SK-N-SH (cell line): ENCODE measurements at regions not wholly inside any gene's neighbourhood (a gene's known extent, or its start where the extent isn't known, plus 50 kb on each side); places are given as distances from the start of the nearest gene placed in this dataset.

ENCODE experiments used
- CTCF ChIA-PET: fragments of 300-600, 350-600 bp; formaldehyde crosslinking; extraction: SDS; loops from one replicate; lab custom pipeline; 2021; lab: Yijun Ruan, JAX
- POLR2A ChIA-PET: fragments of 350-600 bp; sonication (Branson Sonifier 250); formaldehyde crosslinking; extraction: SDS; loops from one replicate; lab custom pipeline; 2020; ENCODE audit warnings: antibody characterized with exemption, inconsistent platforms; lab: Yijun Ruan, JAX
- DNase-seq: peaks from one replicate; pipeline ENCODE4 v3.0.0; 2012
- H2AFZ ChIP-seq: fragments of 200-600 bp; sonication (generic); 2 replicates; pipeline ENCODE4 v1.8.1; 2016; ENCODE audit warnings: antibody characterized with exemption, mild to moderate bottlenecking, low read depth
- H3F3A ChIP-seq: fragments of 200-600 bp; sonication (generic); replicated peaks from 2 replicates; pipeline ENCODE3; 2016; ENCODE audit warnings: antibody characterized with exemption, mild to moderate bottlenecking; ENCODE audit not compliant: insufficient read depth
- H3K27ac ChIP-seq, 2 experiments: fragments of 200-500 bp in 1 of 2; fragments of 200-600 bp in 1 of 2; sonication (Bioruptor generic) in 1 of 2; sonication (generic), shearing (Covaris generic) in 1 of 2; 2 replicates each; pipeline versions ENCODE4 v1.5.1 to v1.6.1; 2014 to 2016; ENCODE audit warnings: low read depth in 2 of 2, inconsistent platforms in 1 of 2, low read length in 1 of 2, mild to moderate bottlenecking in 1 of 2, mixed read lengths in 1 of 2
- H3K27me3 ChIP-seq: fragments of 200-600 bp; sonication (generic), shearing (Covaris generic); 2 replicates; pipeline ENCODE4 v1.6.1; 2016; ENCODE audit warnings: mixed run types; ENCODE audit not compliant: insufficient read depth
- H3K36me3 ChIP-seq, 2 experiments: fragments of 200-500 bp in 1 of 2; fragments of 200-600 bp in 1 of 2; sonication (Bioruptor generic) in 1 of 2; sonication (generic) in 1 of 2; replicated peaks in 1 of 2; 2 replicates each; pipeline versions ENCODE3 to v1.5.1; 2014 to 2016; ENCODE audit warnings: low read length in 1 of 2, mild to moderate bottlenecking in 1 of 2; ENCODE audit not compliant: insufficient read depth in 2 of 2, control insufficient read depth in 1 of 2
- H3K4me1 ChIP-seq, 2 experiments: fragments of 200-500 bp in 1 of 2; fragments of 200-600 bp in 1 of 2; sonication (Bioruptor generic) in 1 of 2; sonication (generic), shearing (Covaris generic) in 1 of 2; 2 replicates each; pipeline versions ENCODE4 v1.5.1 to v1.6.1; 2014 to 2016; ENCODE audit warnings: low read depth in 1 of 2, low read length in 1 of 2, mixed run types in 1 of 2; ENCODE audit not compliant: insufficient read depth in 2 of 2, control insufficient read depth in 1 of 2
- H3K4me2 ChIP-seq: fragments of 200-600 bp; sonication (generic), shearing (Covaris generic); 2 replicates; pipeline ENCODE4 v1.6.1; 2017; ENCODE audit warnings: mixed run types
- H3K4me3 ChIP-seq, 2 experiments: fragments of 200-500 bp in 1 of 2; fragments of 200-600 bp in 1 of 2; sonication (Bioruptor generic) in 1 of 2; sonication (generic), shearing (Covaris generic) in 1 of 2; 2 replicates each; pipeline versions ENCODE4 v1.5.1 to v1.8.1; 2014 to 2016; ENCODE audit warnings: low read depth in 2 of 2, inconsistent platforms in 1 of 2, low read length in 1 of 2, mild to moderate bottlenecking in 1 of 2, mixed read lengths in 1 of 2, moderate library complexity in 1 of 2
- H3K79me2 ChIP-seq: fragments of 200-600 bp; sonication (generic); 2 replicates; pipeline ENCODE4 v1.8.1; 2017; ENCODE audit warnings: mild to moderate bottlenecking; ENCODE audit not compliant: insufficient read depth
- H3K9ac ChIP-seq: fragments of 200-600 bp; sonication (generic); 2 replicates; pipeline ENCODE4 v1.6.1; 2017; ENCODE audit warnings: mixed run types
- H3K9me2 ChIP-seq: fragments of 200-600 bp; sonication (generic); 2 replicates; pipeline ENCODE4 v1.6.1; 2017; ENCODE audit warnings: mixed run types
- H3K9me3 ChIP-seq: fragments of 200-600 bp; sonication (generic); 2 replicates; pipeline ENCODE4 v1.6.1; 2017; ENCODE audit warnings: mixed run types, mild to moderate bottlenecking, moderate library complexity
- H4K20me1 ChIP-seq: fragments of 200-600 bp; sonication (generic); 2 replicates; pipeline ENCODE4 v1.6.1; 2017; ENCODE audit warnings: mild to moderate bottlenecking, mixed run types; ENCODE audit not compliant: insufficient read depth
- CHD2 ChIP-seq: fragments of 150-350 bp; IDR thresholded peaks from 2 replicates; pipeline ENCODE4 v1.6.1; 2018; ENCODE audit warnings: low read length; ENCODE audit not compliant: partially characterized antibody
- EP300 ChIP-seq, 2 experiments: IDR thresholded peaks; 2 replicates each; pipeline versions ENCODE4 v1.4.0 to v1.6.1; 2012; ENCODE audit warnings: borderline replicate concordance in 1 of 2, low read depth in 1 of 2, low read length in 1 of 2
- EZH2phosphoT487 ChIP-seq: fragments of 200-600 bp; sonication (generic); IDR thresholded peaks from 2 replicates; pipeline ENCODE4 v1.6.1; 2017; ENCODE audit warnings: low read depth, mixed run types, mild to moderate bottlenecking, antibody characterized with exemption, moderate library complexity, borderline replicate concordance
- MXI1 ChIP-seq: IDR thresholded peaks from 2 replicates; pipeline ENCODE4 v1.6.1; 2012; ENCODE audit warnings: mild to moderate bottlenecking, low read depth, low read length, improper control_type of control experiment
- NFIC ChIP-seq: IDR thresholded peaks from 2 replicates; pipeline ENCODE4 v1.4.0; 2012; ENCODE audit warnings: borderline replicate concordance
- RXRA ChIP-seq: IDR thresholded peaks from 2 replicates; pipeline ENCODE4 v1.4.0; 2012; ENCODE audit warnings: low read depth, mild to moderate bottlenecking, borderline replicate concordance
- TAF1 ChIP-seq: IDR thresholded peaks from 2 replicates; pipeline ENCODE4 v1.6.1; 2012; ENCODE audit warnings: low read depth, mild to moderate bottlenecking, low read length, moderate library complexity, borderline replicate concordance
- WGBS: methylation state at CpG from one replicate; pipeline ENCODE4 v1.1.6; 2017; ENCODE audit warnings: low lambda C conversion rate; 5-methylcytosine and 5-hydroxymethylcytosine counted together
- TF ChIP-seq, protein P1 (sequence below): IDR thresholded peaks from 2 replicates; pipeline ENCODE4 v1.4.0; 2012; ENCODE audit warnings: low read depth, borderline replicate concordance
- TF ChIP-seq, protein P2 (sequence below): fragments of 200-600 bp; sonication (generic); IDR thresholded peaks from 2 replicates; pipeline ENCODE4 v1.6.1; 2017; ENCODE audit warnings: antibody characterized with exemption, mild to moderate bottlenecking, moderate library complexity
- TF ChIP-seq, protein P3 (sequence below): fragments of 150-350 bp; IDR thresholded peaks from 2 replicates; pipeline ENCODE4 v1.6.1; 2016; ENCODE audit warnings: mild to moderate bottlenecking, low read depth, low read length

DNA sequence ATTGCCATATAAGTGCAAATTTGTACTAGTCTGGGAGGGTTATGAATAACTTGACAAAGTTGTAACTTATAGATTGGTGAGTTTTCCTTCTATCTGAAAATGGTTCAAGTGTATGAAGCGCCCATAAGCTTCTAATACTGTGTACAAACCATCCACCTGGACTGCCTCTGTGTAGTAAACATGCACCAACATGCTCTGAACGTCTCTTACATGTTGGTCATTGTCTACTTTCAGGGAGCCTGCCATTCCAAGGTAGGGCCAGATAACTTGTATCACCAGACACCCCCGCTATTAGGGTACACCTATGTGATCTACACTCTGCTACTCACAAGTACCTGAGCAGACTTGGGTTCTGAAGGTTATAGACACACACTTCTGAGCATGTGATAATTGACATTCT is 735.5 kb upstream of the API5 start:
- 5% methylated on average over 3 of the region's 3 CpGs for WGBS
- H3K27me3 ChIP-seq, result no peaks in the 10 kb centered on the region
- peaks cover 3% of the 10 kb centered on the region; the same call in 1 of the 2 replicates for H3K9me3 ChIP-seq
- no peaks in the 10 kb centered on the region for H3F3A ChIP-seq
- H3K79me2 ChIP-seq, result no peaks in the 10 kb centered on the region
- ChIA-PET POLR2A (no interaction called here), CTCF (no interaction called here)
- H3K4me1 ChIP-seq, result no peaks in the 10 kb centered on the region; a peak in 1 of 4 replicates
- H3K9me2 ChIP-seq, result no peaks in the 10 kb centered on the region
- no peak overlapping the region for H3K9ac ChIP-seq
- H3K36me3 ChIP-seq, result no peaks in the 10 kb centered on the region
- H4K20me1 ChIP-seq, result 0 out of 2 replicates have a peak, but pooled peaks cover 2% of the 10 kb centered on the region
- no peak for DNase-seq
- no peak overlapping the region for H3K27ac ChIP-seq
- H2AFZ ChIP-seq, result no peak overlapping the region
- TF ChIP-seq RXRA (no peak), TAF1 (no peak), EP300 (IDR thresholded peaks at IDR 0.05; ENCODE audit: borderline replicate concordance in 1 of 2, low read depth in 1 of 2, low read length in 1 of 2) (no peak), MXI1 (no peak), CHD2 (no peak), NFIC (no peak)
- TF ChIP-seq, protein P1, sequence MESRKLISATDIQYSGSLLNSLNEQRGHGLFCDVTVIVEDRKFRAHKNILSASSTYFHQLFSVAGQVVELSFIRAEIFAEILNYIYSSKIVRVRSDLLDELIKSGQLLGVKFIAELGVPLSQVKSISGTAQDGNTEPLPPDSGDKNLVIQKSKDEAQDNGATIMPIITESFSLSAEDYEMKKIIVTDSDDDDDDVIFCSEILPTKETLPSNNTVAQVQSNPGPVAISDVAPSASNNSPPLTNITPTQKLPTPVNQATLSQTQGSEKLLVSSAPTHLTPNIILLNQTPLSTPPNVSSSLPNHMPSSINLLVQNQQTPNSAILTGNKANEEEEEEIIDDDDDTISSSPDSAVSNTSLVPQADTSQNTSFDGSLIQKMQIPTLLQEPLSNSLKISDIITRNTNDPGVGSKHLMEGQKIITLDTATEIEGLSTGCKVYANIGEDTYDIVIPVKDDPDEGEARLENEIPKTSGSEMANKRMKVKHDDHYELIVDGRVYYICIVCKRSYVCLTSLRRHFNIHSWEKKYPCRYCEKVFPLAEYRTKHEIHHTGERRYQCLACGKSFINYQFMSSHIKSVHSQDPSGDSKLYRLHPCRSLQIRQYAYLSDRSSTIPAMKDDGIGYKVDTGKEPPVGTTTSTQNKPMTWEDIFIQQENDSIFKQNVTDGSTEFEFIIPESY, result no peak
- TF ChIP-seq, protein P2, sequence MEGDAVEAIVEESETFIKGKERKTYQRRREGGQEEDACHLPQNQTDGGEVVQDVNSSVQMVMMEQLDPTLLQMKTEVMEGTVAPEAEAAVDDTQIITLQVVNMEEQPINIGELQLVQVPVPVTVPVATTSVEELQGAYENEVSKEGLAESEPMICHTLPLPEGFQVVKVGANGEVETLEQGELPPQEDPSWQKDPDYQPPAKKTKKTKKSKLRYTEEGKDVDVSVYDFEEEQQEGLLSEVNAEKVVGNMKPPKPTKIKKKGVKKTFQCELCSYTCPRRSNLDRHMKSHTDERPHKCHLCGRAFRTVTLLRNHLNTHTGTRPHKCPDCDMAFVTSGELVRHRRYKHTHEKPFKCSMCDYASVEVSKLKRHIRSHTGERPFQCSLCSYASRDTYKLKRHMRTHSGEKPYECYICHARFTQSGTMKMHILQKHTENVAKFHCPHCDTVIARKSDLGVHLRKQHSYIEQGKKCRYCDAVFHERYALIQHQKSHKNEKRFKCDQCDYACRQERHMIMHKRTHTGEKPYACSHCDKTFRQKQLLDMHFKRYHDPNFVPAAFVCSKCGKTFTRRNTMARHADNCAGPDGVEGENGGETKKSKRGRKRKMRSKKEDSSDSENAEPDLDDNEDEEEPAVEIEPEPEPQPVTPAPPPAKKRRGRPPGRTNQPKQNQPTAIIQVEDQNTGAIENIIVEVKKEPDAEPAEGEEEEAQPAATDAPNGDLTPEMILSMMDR, result no peak
- TF ChIP-seq, protein P3, sequence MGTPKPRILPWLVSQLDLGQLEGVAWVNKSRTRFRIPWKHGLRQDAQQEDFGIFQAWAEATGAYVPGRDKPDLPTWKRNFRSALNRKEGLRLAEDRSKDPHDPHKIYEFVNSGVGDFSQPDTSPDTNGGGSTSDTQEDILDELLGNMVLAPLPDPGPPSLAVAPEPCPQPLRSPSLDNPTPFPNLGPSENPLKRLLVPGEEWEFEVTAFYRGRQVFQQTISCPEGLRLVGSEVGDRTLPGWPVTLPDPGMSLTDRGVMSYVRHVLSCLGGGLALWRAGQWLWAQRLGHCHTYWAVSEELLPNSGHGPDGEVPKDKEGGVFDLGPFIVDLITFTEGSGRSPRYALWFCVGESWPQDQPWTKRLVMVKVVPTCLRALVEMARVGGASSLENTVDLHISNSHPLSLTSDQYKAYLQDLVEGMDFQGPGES, result no peak
- no peak overlapping the region for H3K4me3 ChIP-seq
- no peak overlapping the region for H3K4me2 ChIP-seq

DNA sequence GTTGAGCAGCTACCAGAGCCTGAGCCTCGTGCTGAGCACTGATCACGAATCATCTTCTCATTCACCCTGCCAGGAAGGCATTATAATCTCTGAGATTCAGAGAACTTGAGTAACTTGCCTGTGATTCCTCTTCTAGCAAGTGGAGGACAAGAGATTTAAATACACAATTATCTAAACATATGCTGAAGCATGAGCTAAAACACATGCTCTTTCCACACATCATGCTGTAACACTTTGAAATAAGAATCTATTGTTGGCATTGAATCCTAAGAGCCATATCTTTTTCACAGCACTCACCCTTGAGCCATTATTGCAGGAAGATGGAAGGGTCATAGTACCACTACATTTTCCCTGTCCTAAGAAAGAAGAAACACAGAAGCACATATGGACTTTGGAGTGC is 722.5 kb upstream of the API5 start:
- no peaks in the 10 kb centered on the region for H3K36me3 ChIP-seq
- no peak for DNase-seq
- no peak overlapping the region for H2AFZ ChIP-seq
- peaks cover 0 to 3% of the 10 kb centered on the region in 2 experiments; a peak in 1 of 4 replicates for H3K4me1 ChIP-seq
- H3K27ac ChIP-seq, result no peak overlapping the region
- no peaks in the 10 kb centered on the region for H3K9me3 ChIP-seq
- CTCF ChIA-PET, result no interaction called here
- no peaks in the 10 kb centered on the region for H4K20me1 ChIP-seq
- H3F3A ChIP-seq, result no peaks in the 10 kb centered on the region
- no peak overlapping the region for H3K9ac ChIP-seq
- no peak for TF ChIP-seq EZH2phosphoT487
- TF ChIP-seq, all 33 proteins: peak for 0
- Histone ChIP-seq H3K4me2 (no peak overlapping the region), H3K27me3 (no peaks in the 10 kb centered on the region), H3K4me3 (no peak overlapping the region), H3K79me2 (no peaks in the 10 kb centered on the region), H3K9me2 (no peaks in the 10 kb centered on the region)
- 3% methylated on average over 2 of the region's 2 CpGs for WGBS
- POLR2A ChIA-PET, result no interaction called here
